H1 (cell line): ENCODE measurements at regions not wholly inside any gene's neighbourhood (a gene's known extent, or its start where the extent isn't known, plus 50 kb on each side); places are given as distances from the start of the nearest gene placed in this dataset.

Experiments
- CTCF ChIA-PET: fragments of 300-600 bp; sonication (Branson Sonifier 250); formaldehyde crosslinking; loops from one replicate; lab custom pipeline; 2021; ENCODE audit not compliant: partially characterized antibody; lab: Charles Lee
- POLR2A ChIA-PET: fragments of 300-600 bp; sonication (Branson Sonifier 250); formaldehyde crosslinking; loops from one replicate; lab custom pipeline; 2021; ENCODE audit warnings: inconsistent platforms; ENCODE audit not compliant: partially characterized antibody; lab: Charles Lee
- DNase-seq, 2 experiments: peaks; one replicate each; pipeline versions ENCODE4 v3.0.0 to v3.0.0-alpha.2; 2010 to 2022; ENCODE audit warnings: low spot score in 2 of 2, low read depth in 1 of 2, mixed read lengths in 1 of 2
- FAIRE-seq: peaks from 2 replicates; lab custom pipeline; 2011; peaks lifted over from hg19 to GRCh38; lab: Jason Lieb, UNC
- H2AFZ ChIP-seq: 2 replicates; pipeline ENCODE4 v1.8.1; 2012; ENCODE audit warnings: low read length, inconsistent platforms
- H2AK5ac ChIP-seq: 2 replicates; pipeline ENCODE4 v1.6.1; 2013; ENCODE audit warnings: low read depth, low read length
- H2BK120ac ChIP-seq: replicated peaks from 2 replicates; pipeline ENCODE3; 2013; ENCODE audit warnings: low read depth, low read length, inconsistent platforms
- H2BK12ac ChIP-seq: 2 replicates; pipeline ENCODE4 v1.6.1; 2013; ENCODE audit warnings: low read depth, low read length
- H2BK15ac ChIP-seq: 2 replicates; pipeline ENCODE4 v1.6.1; 2013; ENCODE audit warnings: low read length
- H2BK20ac ChIP-seq: 2 replicates; pipeline ENCODE4 v1.6.1; 2013; ENCODE audit warnings: low read length
- H2BK5ac ChIP-seq: 2 replicates; pipeline ENCODE4 v1.6.1; 2013; ENCODE audit warnings: low read depth, low read length
- H3K14ac ChIP-seq: 2 replicates; pipeline ENCODE4 v1.6.1; 2013; ENCODE audit warnings: inconsistent platforms; ENCODE audit not compliant: insufficient read length
- H3K18ac ChIP-seq: 2 replicates; pipeline ENCODE4 v1.6.1; 2013; ENCODE audit warnings: low read length; ENCODE audit errors: extremely low read depth
- H3K23ac ChIP-seq: 2 replicates; pipeline ENCODE4 v1.6.1; 2013; ENCODE audit warnings: inconsistent platforms; ENCODE audit not compliant: insufficient read length
- H3K23me2 ChIP-seq: 2 replicates; pipeline ENCODE4 v1.6.1; 2013; ENCODE audit warnings: low read depth, low read length
- H3K27ac ChIP-seq: 2 replicates; pipeline ENCODE4 v1.6.1; 2011; ENCODE audit warnings: low read depth, low read length, inconsistent platforms
- H3K27me3 ChIP-seq, 4 experiments: replicated peaks in 1 of 4; 1 replicate in 1 of 4; 2 replicates in 3 of 4; pipeline versions ENCODE4 v1.6.1 to v1.8.1; 2011 to 2013; ENCODE audit warnings: low read length in 3 of 4, mild to moderate bottlenecking in 3 of 4, inconsistent platforms in 2 of 4, mixed read lengths in 2 of 4, moderate library complexity in 1 of 4; ENCODE audit not compliant: control insufficient read depth in 3 of 4, insufficient read depth in 3 of 4; ENCODE audit errors: extremely low read depth in 1 of 4
- H3K36me3 ChIP-seq, 4 experiments: 2 replicates each; pipeline versions ENCODE4 v1.6.1 to v1.8.1; 2011 to 2013; ENCODE audit warnings: mild to moderate bottlenecking in 4 of 4, low read length in 3 of 4, moderate library complexity in 2 of 4, control low read depth in 1 of 4, inconsistent platforms in 1 of 4; ENCODE audit not compliant: insufficient read depth in 4 of 4, control insufficient read depth in 2 of 4
- H3K4ac ChIP-seq: replicated peaks from 2 replicates; pipeline ENCODE3; 2013; ENCODE audit warnings: low read length, low read depth, mixed read lengths, inconsistent platforms; ENCODE audit not compliant: insufficient read length
- H3K4me1 ChIP-seq, 4 experiments: replicated peaks in 1 of 4; 1 replicate in 1 of 4; 2 replicates in 3 of 4; pipeline versions ENCODE4 v1.6.1 to v1.8.1; 2011 to 2013; ENCODE audit warnings: low read length in 3 of 4, inconsistent platforms in 2 of 4, mixed read lengths in 1 of 4; ENCODE audit not compliant: insufficient read depth in 4 of 4, control insufficient read depth in 3 of 4
- H3K4me2 ChIP-seq, 2 experiments: 2 replicates each; pipeline versions ENCODE4 v1.6.1 to v1.8.1; 2011 to 2013; ENCODE audit warnings: low read depth in 2 of 2, low read length in 2 of 2, control low read depth in 1 of 2, inconsistent platforms in 1 of 2, mild to moderate bottlenecking in 1 of 2; ENCODE audit not compliant: insufficient read depth in 1 of 2
- H3K4me3 ChIP-seq, 4 experiments: fragments of 200-600, 300-600 bp in 1 of 4; sonication (generic), shearing (Covaris generic), sonication (Bioruptor Twin) in 1 of 4; 2 replicates each; pipeline versions ENCODE4 v1.5.1 to v1.8.1; 2011 to 2016; ENCODE audit warnings: low read length in 4 of 4, low read depth in 3 of 4, control low read depth in 2 of 4, inconsistent platforms in 2 of 4, mild to moderate bottlenecking in 2 of 4, mixed read lengths in 1 of 4, moderate library complexity in 1 of 4; ENCODE audit not compliant: insufficient read depth in 2 of 4; ENCODE audit errors: extremely low read depth in 1 of 4
- H3K56ac ChIP-seq: replicated peaks from 2 replicates; pipeline ENCODE3; 2013; ENCODE audit warnings: low read depth, mild to moderate bottlenecking, mixed read lengths, low read length, inconsistent platforms; ENCODE audit not compliant: insufficient read length
- H3K79me1 ChIP-seq: 2 replicates; pipeline ENCODE4 v1.6.1; 2013; ENCODE audit warnings: low read depth, low read length, control low read depth
- H3K79me2 ChIP-seq, 2 experiments: 2 replicates each; pipeline versions ENCODE4 v1.6.1 to v1.8.1; 2012 to 2013; ENCODE audit warnings: low read length in 2 of 2, mild to moderate bottlenecking in 2 of 2, inconsistent platforms in 1 of 2; ENCODE audit not compliant: insufficient read depth in 2 of 2, control insufficient read depth in 1 of 2
- H3K9ac ChIP-seq, 4 experiments: replicated peaks in 1 of 4; 1 replicate in 1 of 4; 2 replicates in 3 of 4; pipeline versions ENCODE4 v1.6.1 to v1.8.1; 2011 to 2013; ENCODE audit warnings: low read depth in 3 of 4, low read length in 3 of 4, control low read depth in 2 of 4, mild to moderate bottlenecking in 2 of 4, moderate library complexity in 2 of 4, inconsistent platforms in 1 of 4; ENCODE audit errors: extremely low read depth in 1 of 4
- H3K9me3 ChIP-seq, 2 experiments: 2 replicates each; pipeline versions ENCODE4 v1.6.1 to v1.8.1; 2012 to 2013; ENCODE audit warnings: mild to moderate bottlenecking in 2 of 2, moderate library complexity in 2 of 2, control low read depth in 1 of 2, inconsistent platforms in 1 of 2, low read depth in 1 of 2, low read length in 1 of 2, mixed read lengths in 1 of 2; ENCODE audit not compliant: insufficient read depth in 2 of 2
- H4K20me1 ChIP-seq, 2 experiments: replicated peaks in 1 of 2; 2 replicates each; pipeline versions ENCODE3 to v1.8.1; 2011 to 2013; ENCODE audit warnings: inconsistent platforms in 2 of 2, low read length in 2 of 2, mild to moderate bottlenecking in 1 of 2; ENCODE audit not compliant: insufficient read depth in 2 of 2, control insufficient read depth in 1 of 2
- H4K5ac ChIP-seq: 2 replicates; pipeline ENCODE4 v1.6.1; 2013; ENCODE audit warnings: low read length, low read depth, mixed read lengths, inconsistent platforms; ENCODE audit not compliant: insufficient read length
- H4K8ac ChIP-seq: 2 replicates; pipeline ENCODE4 v1.8.0; 2013; ENCODE audit warnings: mild to moderate bottlenecking, moderate library complexity, low read length, inconsistent platforms; ENCODE audit not compliant: insufficient read depth; ENCODE audit errors: extremely low read depth
- H4K91ac ChIP-seq: replicated peaks from 2 replicates; pipeline ENCODE3; 2013; ENCODE audit warnings: low read length, mixed read lengths, inconsistent platforms; ENCODE audit not compliant: insufficient read length
- ASH2L ChIP-seq: fragments of 200-600, 300-600 bp; sonication (generic); IDR thresholded peaks from one replicate; pipeline ENCODE4 v1.7.1; 2017; ENCODE audit warnings: low read length
- JUND ChIP-seq: IDR thresholded peaks from 2 replicates; pipeline ENCODE4 v1.6.1; 2011; ENCODE audit warnings: mild to moderate bottlenecking, improper control_type of control experiment, low read length
- WGBS, 2 experiments: shearing (Covaris generic) in 1 of 2; methylation state at CpG; one replicate each; pipeline versions ENCODE4 v1.1.6 to v1.1.7; 2013 to 2015; ENCODE audit warnings: low lambda C conversion rate in 2 of 2, mixed read lengths in 2 of 2, inconsistent platforms in 1 of 2, low coverage in 1 of 2, missing lambda C conversion rate in 1 of 2; ENCODE audit not compliant: insufficient replicate concordance in 2 of 2, insufficient coverage in 1 of 2, insufficient read length in 1 of 2; ENCODE audit errors: extremely low coverage in 1 of 2, missing lambda C conversion rate in 1 of 2; 5-methylcytosine and 5-hydroxymethylcytosine counted together

GRCh38 chr11:17156283-17156682 lies 51.5 kb downstream of the PIK3C2A start:
- no peaks in the 10 kb centered on the region for H3K79me1 ChIP-seq
- H2BK120ac ChIP-seq: no peak overlapping the region
- no peak overlapping the region for H3K27ac ChIP-seq
- no peak overlapping the region for H2AK5ac ChIP-seq
- no peak overlapping the region for H3K4me3 ChIP-seq
- no peak overlapping the region for H3K4me2 ChIP-seq
- no peak for FAIRE-seq
- no peak overlapping the region for H3K23ac ChIP-seq
- no peak overlapping the region for H3K9ac ChIP-seq
- H2BK20ac ChIP-seq: no peak overlapping the region
- WGBS, 2 experiments: 85% methylated on average over 2 of the region's 2 CpGs; no CpG with 5 or more reads in 1 of the 2 experiments
- peaks cover 0 to 67% of the 10 kb centered on the region in 2 experiments; a peak in 2 of 4 replicates for H3K79me2 ChIP-seq
- no peak overlapping the region for H2AFZ ChIP-seq
- no peaks in the 10 kb centered on the region for H3K23me2 ChIP-seq
- CTCF ChIA-PET: no interaction called here
- H3K18ac ChIP-seq: no peak overlapping the region
- TF ChIP-seq JUND (no peak), ASH2L (no peak)
- no peak overlapping the region for H3K56ac ChIP-seq
- H3K36me3 ChIP-seq: peaks cover 0 to 17% (median 0%) of the 10 kb centered on the region in 4 experiments; a peak in 1 of 8 replicates
- H2BK5ac ChIP-seq: no peak overlapping the region
- H4K20me1 ChIP-seq: peaks cover 1 to 2% of the 10 kb centered on the region in 2 experiments
- no peak for DNase-seq
- peaks cover 0 to 3% (median 0%) of the 10 kb centered on the region in 4 experiments; a peak in 1 of 7 replicates for H3K4me1 ChIP-seq
- no peaks in the 10 kb centered on the region for H3K9me3 ChIP-seq
- no peak overlapping the region for H2BK15ac ChIP-seq
- no peak overlapping the region for H2BK12ac ChIP-seq
- H3K14ac ChIP-seq: no peak overlapping the region
- H4K91ac ChIP-seq: no peak overlapping the region
- H3K4ac ChIP-seq: no peak overlapping the region
- POLR2A ChIA-PET: no interaction called here
- no peaks in the 10 kb centered on the region for H3K27me3 ChIP-seq
- H4K8ac ChIP-seq: no peak overlapping the region
- H4K5ac ChIP-seq: no peak overlapping the region
